MM.1S (cell line): ENCODE measurements at regions not wholly inside any gene's neighbourhood (a gene's known extent, or its start where the extent isn't known, plus 50 kb on each side); places are given as distances from the start of the nearest gene placed in this dataset.

Experiments used
- DNase-seq: peaks from one replicate; pipeline ENCODE4 v3.0.0-alpha.2; 2015
- H2AFZ ChIP-seq: fragments of 300-600 bp; sonication (generic); 2 replicates; pipeline ENCODE4 v1.6.0; 2016; ENCODE audit warnings: antibody characterized with exemption, low read length
- H3F3A ChIP-seq: fragments of 300-600 bp; sonication (generic); 2 replicates; pipeline ENCODE4 v1.6.1; 2016; ENCODE audit warnings: mild to moderate bottlenecking, antibody characterized with exemption, low read length, moderate library complexity, mixed read lengths; ENCODE audit not compliant: insufficient read depth
- H3K27ac ChIP-seq: fragments of 300-600 bp; sonication (generic); 2 replicates; pipeline ENCODE4 v1.5.1; 2016; ENCODE audit warnings: mild to moderate bottlenecking, low read length
- H3K27me3 ChIP-seq: fragments of 300-600 bp; sonication (generic); replicated peaks from 2 replicates; pipeline ENCODE4 v1.6.0; 2016; ENCODE audit warnings: low read length; ENCODE audit not compliant: insufficient read depth
- H3K36me3 ChIP-seq: fragments of 300-600 bp; sonication (generic); replicated peaks from 2 replicates; pipeline ENCODE4 v1.6.1; 2016; ENCODE audit warnings: mild to moderate bottlenecking, low read length, mixed read lengths; ENCODE audit not compliant: insufficient read depth
- H3K4me1 ChIP-seq: fragments of 300-600 bp; sonication (generic); 2 replicates; pipeline ENCODE4 v1.6.1; 2016; ENCODE audit warnings: low read length, mixed read lengths
- H3K4me2 ChIP-seq: fragments of 300-600 bp; sonication (generic); 2 replicates; pipeline ENCODE4 v1.6.0; 2016; ENCODE audit warnings: low read depth, low read length
- H3K4me3 ChIP-seq: fragments of 300-600 bp; sonication (generic); 2 replicates; pipeline ENCODE4 v1.5.1; 2016; ENCODE audit warnings: low read length, mixed read lengths
- H3K79me2 ChIP-seq: fragments of 300-600 bp; sonication (generic); 2 replicates; pipeline ENCODE4 v1.6.1; 2016; ENCODE audit warnings: mixed run types, low read length, mixed read lengths
- H3K9ac ChIP-seq: fragments of 300-600 bp; sonication (generic); 2 replicates; pipeline ENCODE4 v1.6.1; 2016; ENCODE audit warnings: low read length, mixed read lengths
- H3K9me2 ChIP-seq: fragments of 300-600 bp; sonication (generic); replicated peaks from 2 replicates; pipeline ENCODE4 v1.6.1; 2016; ENCODE audit warnings: mild to moderate bottlenecking, low read length, mixed read lengths; ENCODE audit not compliant: insufficient read depth
- H3K9me3 ChIP-seq: fragments of 300-600 bp; sonication (generic); replicated peaks from 2 replicates; pipeline ENCODE4 v1.6.1; 2016; ENCODE audit warnings: mild to moderate bottlenecking, low read length, mixed read lengths; ENCODE audit not compliant: insufficient read depth
- H4K20me1 ChIP-seq: fragments of 300-600 bp; sonication (generic); 2 replicates; pipeline ENCODE4 v1.6.1; 2016; ENCODE audit warnings: mild to moderate bottlenecking, low read length, moderate library complexity, mixed read lengths; ENCODE audit not compliant: insufficient read depth
- CTCF ChIP-seq: fragments of 300-600 bp; sonication (generic); IDR thresholded peaks from 2 replicates; pipeline ENCODE4 v1.5.1; 2016; ENCODE audit warnings: antibody characterized with exemption, low read length, mixed read lengths
- EZH2 ChIP-seq: fragments of 300-600 bp; sonication (generic); optimal IDR thresholded peaks from 2 replicates; pipeline ENCODE3; 2017; ENCODE audit warnings: low read depth, mild to moderate bottlenecking, antibody characterized with exemption, low read length, mixed read lengths
- EZH2phosphoT487 ChIP-seq: fragments of 300-600 bp; sonication (generic); IDR thresholded peaks from 2 replicates; pipeline ENCODE4 v1.6.1; 2018; ENCODE audit warnings: antibody characterized with exemption, low read length

GRCh38 chr3:40793730-40794129 lies 269.0 kb downstream of the ZNF621 start:
- Histone ChIP-seq H3F3A (no peaks in the 10 kb centered on the region), H3K4me3 (no peak overlapping the region), H3K79me2 (no peaks in the 10 kb centered on the region), H3K4me1 (no peaks in the 10 kb centered on the region), H3K27ac (no peak overlapping the region), H3K36me3 (no peaks in the 10 kb centered on the region), H4K20me1 (no peaks in the 10 kb centered on the region), H3K9me3 (no peaks in the 10 kb centered on the region), H3K4me2 (no peak overlapping the region), H3K9me2 (no peaks in the 10 kb centered on the region), H2AFZ (no peak overlapping the region), H3K9ac (no peak overlapping the region), H3K27me3 (no peaks in the 10 kb centered on the region)
- TF ChIP-seq CTCF (no peak), EZH2 (no peak), EZH2phosphoT487 (no peak)
- no peak for DNase-seq

- no peaks in the 10 kb centered on the region for H3K79me2 ChIP-seq
- H3K9ac ChIP-seq = no peak overlapping the region
- H2AFZ ChIP-seq = no peak overlapping the region
- no peaks in the 10 kb centered on the region for H3K27me3 ChIP-seq
- no peaks in the 10 kb centered on the region for H3K9me3 ChIP-seq
- H3K4me1 ChIP-seq = no peaks in the 10 kb centered on the region
- no peak overlapping the region for H3K4me2 ChIP-seq
- H3F3A ChIP-seq = no peaks in the 10 kb centered on the region
- no peaks in the 10 kb centered on the region for H3K9me2 ChIP-seq
- no peak overlapping the region for H3K4me3 ChIP-seq
- H3K27ac ChIP-seq = no peak overlapping the region
- no peaks in the 10 kb centered on the region for H4K20me1 ChIP-seq
- H3K36me3 ChIP-seq = no peaks in the 10 kb centered on the region
- DNase-seq = no peak
- TF ChIP-seq CTCF = no peak
- no peak for TF ChIP-seq EZH2
Observed at GRCh38 chr3:40800343-40800742, 275.6 kb downstream of the ZNF621 start.

GRCh38 chr3:40801284-40801741 lies 276.6 kb downstream of the ZNF621 start:
- no peaks in the 10 kb centered on the region for H3K9me3 ChIP-seq
- H3F3A ChIP-seq = no peaks in the 10 kb centered on the region
- H2AFZ ChIP-seq = no peak overlapping the region
- no peak overlapping the region for H3K4me2 ChIP-seq
- no peak overlapping the region for H3K4me3 ChIP-seq
- no peaks in the 10 kb centered on the region for H3K9me2 ChIP-seq
- H3K9ac ChIP-seq = no peak overlapping the region
- no peaks in the 10 kb centered on the region for H3K79me2 ChIP-seq
- TF ChIP-seq EZH2phosphoT487 (no peak), CTCF (no peak), EZH2 (no peak)
- no peaks in the 10 kb centered on the region for H4K20me1 ChIP-seq
- DNase-seq = no peak
- no peak overlapping the region for H3K27ac ChIP-seq
- no peaks in the 10 kb centered on the region for H3K4me1 ChIP-seq
- no peaks in the 10 kb centered on the region for H3K36me3 ChIP-seq
- no peaks in the 10 kb centered on the region for H3K27me3 ChIP-seq
